Right lobe of liver (tissue), 6 donors: ENCODE measurements at regions not wholly inside any gene's neighbourhood (a gene's known extent, or its start where the extent isn't known, plus 50 kb on each side); places are given as distances from the start of the nearest gene placed in this dataset.
"Not testable (repeated sequence)": the region's sequence is repeated elsewhere in the genome, so short reads cannot be mapped to it uniquely, and the experiment has no call there.

Experiments
- ATAC-seq, 4 donors: fragments of 200-7000 bp; cut with Tn5 transposase; one replicate each; pipeline ENCODE4 v1.9.1; 2020; ENCODE audit warnings: mild to moderate bottlenecking in 4 of 4, moderate library complexity in 4 of 4
- DNase-seq, 3 donors: peaks; one replicate each; pipeline ENCODE4 v3.0.0-alpha.2; 2020
- H3K27ac ChIP-seq, 3 donors: fragments of 200-600 bp; one replicate each; pipeline ENCODE4 v1.8.0; 2022
- H3K27me3 ChIP-seq, 2 donors: fragments of 200-600 bp; one replicate each; pipeline ENCODE4 v1.8.0; 2022
- H3K36me3 ChIP-seq, 4 donors: fragments of 200-600 bp; sonication (generic) in 1 of 4; one replicate each; pipeline versions ENCODE4 v1.5.1 to v1.8.0; 2017 to 2022; ENCODE audit warnings: control low read depth in 1 of 4
- H3K4me1 ChIP-seq, 4 donors: fragments of 200-600 bp; sonication (generic) in 1 of 4; one replicate each; pipeline versions ENCODE4 v1.5.1 to v1.8.0; 2017 to 2022; ENCODE audit warnings: control low read depth in 1 of 4
- H3K4me3 ChIP-seq, 3 donors: fragments of 200-600 bp; one replicate each; pipeline ENCODE4 v1.8.0; 2022
- H3K9me3 ChIP-seq, 4 donors: fragments of 200-600 bp; sonication (generic) in 1 of 4; one replicate each; pipeline versions ENCODE4 v1.5.1 to v1.8.0; 2017 to 2022; ENCODE audit warnings: control low read depth in 1 of 4
- CTCF ChIP-seq, 4 donors: fragments of 200-600 bp in 3 of 4; fragments of 450-650 bp in 1 of 4; IDR thresholded peaks; one replicate each; pipeline versions ENCODE4 v1.5.1 to v1.8.0; 2016 to 2022; ENCODE audit warnings: antibody characterized with exemption in 4 of 4, mild to moderate bottlenecking in 2 of 4
- WGBS: methylation state at CpG from one replicate; pipeline ENCODE4 v1.1.6; 2018; ENCODE audit warnings: low coverage, low lambda C conversion rate; ENCODE audit not compliant: insufficient coverage; ENCODE audit errors: missing lambda C conversion rate; 5-methylcytosine and 5-hydroxymethylcytosine counted together
- intact Hi-C, 2 donors: fragments of 100-400 bp; cut with DNase I; formaldehyde crosslinking; loops; one replicate each; pipeline versions ENCODE4 v1.11.2 to v1.14.1; 2022
- donor health status: DM: no; HTN: yes; CAD: no.
- donor health status: DM: no; HTN: no; CAD: no.
- donor health status: DM: no; HTN: no; CAD: no.
- donor health status: DM: no; HTN: yes; CAD: no.
- donor health status: DM: no; HTN: yes; CAD: no.

GRCh38 chr16:32915346-32915745 lies 239.4 kb upstream of the TP53TG3 start:
- TF ChIP-seq CTCF (IDR thresholded peaks at IDR 0.05), result peak in 2 of 4 donors; percentile 9 to 16
- 10% methylated on average over 4 of the region's 15 CpGs for WGBS
- H3K4me1 ChIP-seq, H3K27me3 ChIP-seq, intact Hi-C loops, H3K27ac ChIP-seq, ATAC-seq, DNase-seq, H3K9me3 ChIP-seq, H3K36me3 ChIP-seq, H3K4me3 ChIP-seq: not testable (repeated sequence)

- peak in 1 of 3 donors; percentile 32 for DNase-seq
- H3K36me3 ChIP-seq, H3K27ac ChIP-seq, H3K4me1 ChIP-seq, H3K4me3 ChIP-seq, intact Hi-C loops, H3K27me3 ChIP-seq, H3K9me3 ChIP-seq: not testable (repeated sequence)
- no CpG with 5 or more reads among the region's 9 CpGs for WGBS
- peak in 1 of 4 donors; percentile 34 for ATAC-seq
Measured at GRCh38 chr16:32897782-32898181, 221.8 kb upstream of the TP53TG3 start.

- no CpG with 5 or more reads among the region's 56 CpGs for WGBS
- intact Hi-C loops, result not testable (repeated sequence)
Measured at GRCh38 chr16:32885392-32885791, 209.4 kb upstream of the TP53TG3 start.

GRCh38 chr16:32884556-32884955 lies 208.6 kb upstream of the TP53TG3 start:
- WGBS, result 100% methylated on average over 2 of the region's 22 CpGs
- H3K9me3 ChIP-seq, H3K27me3 ChIP-seq, DNase-seq, H3K4me3 ChIP-seq, ATAC-seq, H3K4me1 ChIP-seq, H3K27ac ChIP-seq, intact Hi-C loops, H3K36me3 ChIP-seq: not testable (repeated sequence)

More at GRCh38 chr16:32885392-32885791, 209.4 kb upstream of the TP53TG3 start:
- H3K36me3 ChIP-seq, H3K9me3 ChIP-seq, DNase-seq, H3K4me1 ChIP-seq, H3K27ac ChIP-seq, H3K27me3 ChIP-seq, ATAC-seq, H3K4me3 ChIP-seq: not testable (repeated sequence)

- H3K4me1 ChIP-seq, H3K36me3 ChIP-seq, H3K9me3 ChIP-seq, H3K27me3 ChIP-seq, H3K27ac ChIP-seq, H3K4me3 ChIP-seq, DNase-seq, intact Hi-C loops: not testable (repeated sequence)
- ATAC-seq, result peak in 1 of 4 donors; percentile 37
- no CpG with 5 or more reads among the region's 10 CpGs for WGBS
Measured at GRCh38 chr16:32882328-32882857, 206.4 kb upstream of the TP53TG3 start.

GRCh38 chr16:32881631-32882030 lies 205.7 kb upstream of the TP53TG3 start:
- not testable (repeated sequence) for ATAC-seq
- no CpG with 5 or more reads among the region's 3 CpGs for WGBS

GRCh38 chr16:32880009-32880408 lies 204.0 kb upstream of the TP53TG3 start:
- H3K36me3 ChIP-seq, H3K27me3 ChIP-seq, H3K9me3 ChIP-seq, H3K4me1 ChIP-seq, H3K27ac ChIP-seq, DNase-seq, intact Hi-C loops, H3K4me3 ChIP-seq, ATAC-seq: not testable (repeated sequence)
- no CpG with 5 or more reads among the region's 10 CpGs for WGBS

More at GRCh38 chr16:32881631-32882030, 205.7 kb upstream of the TP53TG3 start:
- H3K36me3 ChIP-seq, DNase-seq, H3K27ac ChIP-seq, H3K4me1 ChIP-seq, H3K27me3 ChIP-seq, intact Hi-C loops, H3K4me3 ChIP-seq, H3K9me3 ChIP-seq: not testable (repeated sequence)

GRCh38 chr16:32876718-32877117 lies 200.8 kb upstream of the TP53TG3 start:
- H3K27me3 ChIP-seq, H3K27ac ChIP-seq, intact Hi-C loops, ATAC-seq, H3K4me1 ChIP-seq, DNase-seq, H3K4me3 ChIP-seq, H3K9me3 ChIP-seq, H3K36me3 ChIP-seq: not testable (repeated sequence)
- WGBS, result no CpG with 5 or more reads among the region's 5 CpGs

- ATAC-seq, H3K4me1 ChIP-seq, intact Hi-C loops, H3K36me3 ChIP-seq, H3K27me3 ChIP-seq, H3K4me3 ChIP-seq, H3K27ac ChIP-seq, H3K9me3 ChIP-seq, DNase-seq: not testable (repeated sequence)
- no CpG with 5 or more reads among the region's 10 CpGs for WGBS
Measured at GRCh38 chr16:32873783-32874182, 197.8 kb upstream of the TP53TG3 start.

GRCh38 chr16:32873120-32873519 lies 197.2 kb upstream of the TP53TG3 start:
- H3K27me3 ChIP-seq, H3K4me3 ChIP-seq, H3K27ac ChIP-seq, intact Hi-C loops, ATAC-seq, H3K4me1 ChIP-seq, H3K9me3 ChIP-seq, H3K36me3 ChIP-seq, DNase-seq: not testable (repeated sequence)
- no CpG with 5 or more reads among the region's 8 CpGs for WGBS

- H3K4me1 ChIP-seq, intact Hi-C loops, H3K27me3 ChIP-seq, H3K36me3 ChIP-seq, H3K4me3 ChIP-seq, H3K9me3 ChIP-seq, H3K27ac ChIP-seq, ATAC-seq, DNase-seq: not testable (repeated sequence)
- WGBS, result no CpG with 5 or more reads among the region's 17 CpGs
Measured at GRCh38 chr16:32870628-32871027, 194.7 kb upstream of the TP53TG3 start.
